GM12865 (cell line): ENCODE measurements at regions not wholly inside any gene's neighbourhood (a gene's known extent, or its start where the extent isn't known, plus 50 kb on each side); places are given as distances from the start of the nearest gene placed in this dataset.

Source experiments
- DNase-seq: peaks from one replicate; pipeline ENCODE4 v3.0.0; 2010; ENCODE audit warnings: low read depth
- H3K4me3 ChIP-seq: 2 replicates; pipeline ENCODE4 v1.5.1; 2011; ENCODE audit warnings: mild to moderate bottlenecking, low read depth, low read length, control low read depth
- TF ChIP-seq, protein P1 (sequence below): IDR thresholded peaks from 2 replicates; pipeline ENCODE4 v1.5.1; 2011; ENCODE audit warnings: low read length, control low read depth, low read depth, inconsistent platforms; ENCODE audit not compliant: insufficient read depth; ENCODE audit errors: missing control alignments

DNA sequence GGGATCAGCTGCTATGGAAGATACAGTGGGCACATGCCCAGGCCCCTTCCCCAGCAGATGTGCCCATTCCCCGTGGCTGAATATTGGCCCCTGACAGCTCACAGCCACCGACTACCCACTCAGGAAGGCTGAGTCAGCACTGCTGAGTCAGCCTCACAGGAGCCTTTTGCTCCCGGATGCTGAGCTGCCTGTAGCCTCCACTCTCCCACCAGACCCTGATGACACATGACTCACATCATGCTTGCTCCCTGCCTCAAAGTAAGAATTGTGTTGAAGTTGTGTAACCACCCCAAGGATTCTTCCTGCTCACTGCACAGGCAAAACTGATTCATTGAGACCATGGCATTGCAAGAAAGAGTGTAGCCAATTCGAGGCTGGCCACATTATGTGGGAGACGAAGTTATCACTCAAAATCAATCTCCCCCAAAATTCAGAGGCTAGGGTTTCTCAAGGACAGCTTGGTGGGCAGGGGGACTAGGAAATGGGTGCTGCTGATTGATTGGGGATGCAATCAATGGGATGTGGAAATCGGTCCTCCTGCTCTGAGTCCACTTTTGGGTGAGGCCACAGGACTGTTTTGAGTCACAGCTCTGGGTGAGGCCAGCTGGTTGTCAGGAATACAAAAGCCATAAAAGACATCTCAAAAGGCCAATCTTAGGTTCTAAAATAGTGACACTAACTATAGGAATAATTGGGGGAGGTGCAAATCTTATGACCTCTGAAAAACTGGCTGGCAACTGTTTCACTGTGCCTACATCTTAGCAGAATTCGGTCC is 556.6 kb upstream of the CDH4 start:
- H3K4me3 ChIP-seq: no peak overlapping the region
- TF ChIP-seq, protein P1, sequence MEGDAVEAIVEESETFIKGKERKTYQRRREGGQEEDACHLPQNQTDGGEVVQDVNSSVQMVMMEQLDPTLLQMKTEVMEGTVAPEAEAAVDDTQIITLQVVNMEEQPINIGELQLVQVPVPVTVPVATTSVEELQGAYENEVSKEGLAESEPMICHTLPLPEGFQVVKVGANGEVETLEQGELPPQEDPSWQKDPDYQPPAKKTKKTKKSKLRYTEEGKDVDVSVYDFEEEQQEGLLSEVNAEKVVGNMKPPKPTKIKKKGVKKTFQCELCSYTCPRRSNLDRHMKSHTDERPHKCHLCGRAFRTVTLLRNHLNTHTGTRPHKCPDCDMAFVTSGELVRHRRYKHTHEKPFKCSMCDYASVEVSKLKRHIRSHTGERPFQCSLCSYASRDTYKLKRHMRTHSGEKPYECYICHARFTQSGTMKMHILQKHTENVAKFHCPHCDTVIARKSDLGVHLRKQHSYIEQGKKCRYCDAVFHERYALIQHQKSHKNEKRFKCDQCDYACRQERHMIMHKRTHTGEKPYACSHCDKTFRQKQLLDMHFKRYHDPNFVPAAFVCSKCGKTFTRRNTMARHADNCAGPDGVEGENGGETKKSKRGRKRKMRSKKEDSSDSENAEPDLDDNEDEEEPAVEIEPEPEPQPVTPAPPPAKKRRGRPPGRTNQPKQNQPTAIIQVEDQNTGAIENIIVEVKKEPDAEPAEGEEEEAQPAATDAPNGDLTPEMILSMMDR: no peak
- no peak for DNase-seq

DNA sequence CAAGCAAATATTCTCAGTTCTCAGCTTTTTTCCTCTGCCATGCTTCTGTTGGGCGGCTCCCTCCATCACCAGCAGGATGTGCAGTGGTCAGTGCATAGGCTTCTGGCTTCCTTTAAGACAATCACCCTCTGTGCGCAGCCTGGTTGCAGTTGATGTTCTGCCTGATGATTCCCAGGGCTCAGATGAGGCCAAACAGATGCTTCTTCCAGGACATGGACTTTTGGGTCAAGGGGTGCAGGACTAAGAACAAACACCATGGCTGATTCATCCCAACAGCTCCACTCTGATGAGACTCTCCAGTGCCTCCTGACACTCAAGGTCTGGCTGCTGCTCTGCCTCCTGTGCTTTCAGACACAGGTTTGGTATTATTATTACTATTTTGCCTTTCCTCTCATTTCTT is 554.8 kb upstream of the CDH4 start:
- DNase-seq: no peak
- no peak overlapping the region for H3K4me3 ChIP-seq
- TF ChIP-seq, protein P1: no peak

DNA sequence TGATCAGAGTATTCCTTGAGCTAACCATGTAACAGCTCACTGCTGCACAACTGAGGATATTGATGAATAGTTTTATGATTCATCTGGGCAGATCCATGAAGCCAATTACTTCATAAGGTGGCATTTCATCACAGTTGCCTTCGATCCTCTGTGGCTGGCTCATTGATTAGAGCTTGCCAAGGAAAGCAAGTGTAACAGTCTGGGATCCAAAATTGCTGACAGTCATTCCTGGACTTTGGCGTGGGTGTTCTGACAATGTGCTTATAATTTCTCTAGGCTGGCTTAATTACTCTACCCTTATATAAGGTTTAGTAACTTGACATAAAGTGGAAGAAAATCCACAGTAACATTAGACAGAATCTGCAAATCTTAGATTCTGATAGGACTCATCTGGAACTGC is 551.3 kb upstream of the CDH4 start:
- no peak overlapping the region for H3K4me3 ChIP-seq
- TF ChIP-seq, protein P1: no peak
- DNase-seq: no peak

DNA sequence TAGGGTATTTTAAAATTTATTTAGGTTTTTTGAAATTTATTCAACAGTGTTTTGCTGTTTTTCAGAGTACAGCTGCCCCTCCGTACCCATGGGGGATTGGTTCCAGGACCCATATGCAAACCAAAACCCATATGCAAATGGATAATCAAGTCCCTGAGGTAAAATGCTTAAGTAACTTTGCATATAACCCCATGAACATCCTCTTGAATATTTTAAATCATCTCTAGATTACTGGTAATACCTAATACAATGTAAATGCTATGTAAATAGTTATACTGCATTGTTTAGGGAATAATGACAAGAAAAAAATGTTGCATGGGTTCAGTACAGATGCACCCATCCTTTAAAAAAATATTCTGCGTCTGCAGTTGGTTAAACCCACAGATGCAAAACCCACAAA is 547.9 kb upstream of the CDH4 start:
- TF ChIP-seq, protein P1: no peak
- H3K4me3 ChIP-seq: no peak overlapping the region
- DNase-seq: no peak

DNA sequence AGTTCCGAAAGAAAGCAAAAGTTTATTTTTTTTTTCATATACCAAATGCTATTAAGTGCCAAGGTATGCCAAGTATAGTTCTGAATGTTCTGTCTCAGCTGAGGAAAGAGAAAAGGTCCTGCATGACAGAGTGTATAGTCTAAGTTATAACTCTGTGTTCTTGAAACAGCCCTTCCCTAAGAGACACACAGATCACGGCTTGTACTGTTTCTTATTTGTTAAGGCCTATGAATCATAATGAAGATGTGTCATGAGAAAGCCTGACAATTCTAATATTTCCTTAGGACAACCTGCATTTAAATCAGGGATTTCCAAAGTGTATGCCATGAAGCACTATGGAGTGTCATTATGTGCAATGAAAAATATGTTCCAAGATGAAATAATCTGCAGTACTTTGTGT is 538.7 kb upstream of the CDH4 start:
- H3K4me3 ChIP-seq: no peak overlapping the region
- no peak for DNase-seq
- TF ChIP-seq, protein P1: no peak

DNA sequence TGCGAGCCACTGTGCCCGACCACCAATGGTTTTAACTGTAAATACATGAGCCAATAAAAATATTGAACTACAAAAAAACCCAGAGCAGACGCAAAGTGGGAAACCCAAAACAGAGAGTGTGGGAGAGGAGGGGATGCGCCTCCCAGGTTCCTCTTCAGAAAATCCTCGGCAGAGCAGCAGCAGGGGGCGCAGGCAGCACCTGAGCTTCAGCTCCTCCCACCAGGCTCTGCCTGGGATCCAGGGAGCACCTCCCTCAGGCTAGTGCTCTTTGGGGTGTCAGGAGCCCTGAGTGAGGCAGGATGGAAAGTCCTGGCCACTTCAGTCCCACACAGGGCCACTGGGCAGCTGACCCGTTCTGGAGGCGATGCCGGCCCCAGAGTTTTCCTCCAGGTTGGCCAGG is 536.9 kb upstream of the CDH4 start:
- TF ChIP-seq, protein P1: no peak
- H3K4me3 ChIP-seq: no peak overlapping the region
- no peak for DNase-seq
